ENCODE measurements at regions not wholly inside any gene's neighbourhood (a gene's known extent, or its start where the extent isn't known, plus 50 kb on each side); places are given as distances from the start of the nearest gene placed in this dataset.
A peak's percentile ranks its signal among the peaks of the same experiment; 100 is the strongest.

DNA sequence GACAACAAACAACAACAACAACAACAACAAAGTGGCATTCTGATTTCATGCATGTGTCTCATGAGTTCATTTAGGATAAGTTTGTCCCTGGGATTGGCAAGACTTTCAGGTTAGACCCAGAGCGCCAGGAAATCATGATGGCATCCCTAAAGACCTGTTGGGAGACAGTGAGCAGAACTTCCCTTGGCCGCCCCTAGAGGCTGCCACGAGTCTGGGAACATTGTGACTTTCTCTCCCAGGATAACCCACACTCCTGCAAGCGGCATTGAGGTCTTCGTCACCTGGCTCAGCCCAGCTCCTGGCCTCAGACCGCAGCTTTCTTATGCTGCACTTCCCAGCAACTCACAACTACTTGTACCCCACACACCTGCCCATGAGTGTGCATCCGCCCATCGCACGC is 80.5 kb upstream of the RNF32 start:
- Histone ChIP-seq H3K4me3 (no peak overlapping the region), H3K4me1 (no peaks in the 10 kb centered on the region), H3K4me2 (no peak overlapping the region), H3K9me3 (peaks cover 4% of the 10 kb centered on the region; the same call in 1 of the 3 replicates), H3K27ac (no peak overlapping the region)
- peak; percentile 37 to 38 for DNase-seq (ENCODE audit: low read depth in 1 of 2, low spot score in 1 of 2)
- ChIA-PET POLR2A (no interaction called here), CTCF (no interaction called here)
- TF ChIP-seq, protein P1, sequence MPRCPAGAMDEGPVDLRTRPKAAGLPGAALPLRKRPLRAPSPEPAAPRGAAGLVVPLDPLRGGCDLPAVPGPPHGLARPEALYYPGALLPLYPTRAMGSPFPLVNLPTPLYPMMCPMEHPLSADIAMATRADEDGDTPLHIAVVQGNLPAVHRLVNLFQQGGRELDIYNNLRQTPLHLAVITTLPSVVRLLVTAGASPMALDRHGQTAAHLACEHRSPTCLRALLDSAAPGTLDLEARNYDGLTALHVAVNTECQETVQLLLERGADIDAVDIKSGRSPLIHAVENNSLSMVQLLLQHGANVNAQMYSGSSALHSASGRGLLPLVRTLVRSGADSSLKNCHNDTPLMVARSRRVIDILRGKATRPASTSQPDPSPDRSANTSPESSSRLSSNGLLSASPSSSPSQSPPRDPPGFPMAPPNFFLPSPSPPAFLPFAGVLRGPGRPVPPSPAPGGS (IDR thresholded peaks at IDR 0.05), result no peak
- TF ChIP-seq MAZ (IDR thresholded peaks at IDR 0.05; ENCODE audit: borderline replicate concordance, low read depth, low read length), result no peak
- TF ChIP-seq RAD21 (conservative IDR thresholded peaks at IDR 0.05 in 1 of 2, IDR thresholded peaks at IDR 0.05 in 1 of 2), result peak in 1 of 2 experiments; percentile 23; a peak in 2 of 5 replicates
- TF ChIP-seq HOXB13 (CRISPR knock-in tag; IDR thresholded peaks at IDR 0.05; ENCODE audit: low read depth), result no peak
- TF ChIP-seq, protein P2, sequence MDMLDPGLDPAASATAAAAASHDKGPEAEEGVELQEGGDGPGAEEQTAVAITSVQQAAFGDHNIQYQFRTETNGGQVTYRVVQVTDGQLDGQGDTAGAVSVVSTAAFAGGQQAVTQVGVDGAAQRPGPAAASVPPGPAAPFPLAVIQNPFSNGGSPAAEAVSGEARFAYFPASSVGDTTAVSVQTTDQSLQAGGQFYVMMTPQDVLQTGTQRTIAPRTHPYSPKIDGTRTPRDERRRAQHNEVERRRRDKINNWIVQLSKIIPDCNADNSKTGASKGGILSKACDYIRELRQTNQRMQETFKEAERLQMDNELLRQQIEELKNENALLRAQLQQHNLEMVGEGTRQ (IDR thresholded peaks at IDR 0.05), result no peak
- no peak for TF ChIP-seq ESRRA (IDR thresholded peaks at IDR 0.05; ENCODE audit: borderline replicate concordance, low read length)
- TF ChIP-seq, protein P3, sequence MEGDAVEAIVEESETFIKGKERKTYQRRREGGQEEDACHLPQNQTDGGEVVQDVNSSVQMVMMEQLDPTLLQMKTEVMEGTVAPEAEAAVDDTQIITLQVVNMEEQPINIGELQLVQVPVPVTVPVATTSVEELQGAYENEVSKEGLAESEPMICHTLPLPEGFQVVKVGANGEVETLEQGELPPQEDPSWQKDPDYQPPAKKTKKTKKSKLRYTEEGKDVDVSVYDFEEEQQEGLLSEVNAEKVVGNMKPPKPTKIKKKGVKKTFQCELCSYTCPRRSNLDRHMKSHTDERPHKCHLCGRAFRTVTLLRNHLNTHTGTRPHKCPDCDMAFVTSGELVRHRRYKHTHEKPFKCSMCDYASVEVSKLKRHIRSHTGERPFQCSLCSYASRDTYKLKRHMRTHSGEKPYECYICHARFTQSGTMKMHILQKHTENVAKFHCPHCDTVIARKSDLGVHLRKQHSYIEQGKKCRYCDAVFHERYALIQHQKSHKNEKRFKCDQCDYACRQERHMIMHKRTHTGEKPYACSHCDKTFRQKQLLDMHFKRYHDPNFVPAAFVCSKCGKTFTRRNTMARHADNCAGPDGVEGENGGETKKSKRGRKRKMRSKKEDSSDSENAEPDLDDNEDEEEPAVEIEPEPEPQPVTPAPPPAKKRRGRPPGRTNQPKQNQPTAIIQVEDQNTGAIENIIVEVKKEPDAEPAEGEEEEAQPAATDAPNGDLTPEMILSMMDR (IDR thresholded peaks at IDR 0.05), result 0 out of 3 replicates have a peak, but pooled peaks have one; percentile 7
- no peak for TF ChIP-seq FOXS1 (CRISPR knock-in tag; IDR thresholded peaks at IDR 0.05)
- FAIRE-seq, result no peak
- peak; percentile 84 to 94 for ATAC-seq
- WGBS (ENCODE audit: missing lambda C conversion rate), result 71% methylated on average over 9 of the region's 9 CpGs

DNA sequence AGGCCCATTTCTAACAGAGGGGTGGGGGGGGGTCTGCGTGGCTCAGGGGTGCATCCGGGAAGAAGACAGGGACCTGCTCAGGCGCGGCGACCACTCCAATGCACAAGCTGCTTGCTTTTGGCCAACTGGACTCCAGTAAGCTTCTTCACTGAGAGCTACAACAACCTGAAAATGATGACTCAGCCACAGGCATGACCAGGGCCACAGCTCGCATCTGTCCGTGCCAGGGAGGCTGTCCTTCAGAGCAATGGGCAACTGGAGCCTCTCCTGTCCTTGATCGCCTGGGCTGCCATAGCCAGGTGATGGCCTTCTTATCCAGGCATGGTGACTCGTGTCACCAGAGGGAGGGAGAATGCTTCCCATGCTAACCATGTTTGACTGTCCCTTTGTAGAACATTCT is 81.6 kb upstream of the RNF32 start:
- WGBS (ENCODE audit: missing lambda C conversion rate), result 84% methylated on average over 6 of the region's 9 CpGs

DNA sequence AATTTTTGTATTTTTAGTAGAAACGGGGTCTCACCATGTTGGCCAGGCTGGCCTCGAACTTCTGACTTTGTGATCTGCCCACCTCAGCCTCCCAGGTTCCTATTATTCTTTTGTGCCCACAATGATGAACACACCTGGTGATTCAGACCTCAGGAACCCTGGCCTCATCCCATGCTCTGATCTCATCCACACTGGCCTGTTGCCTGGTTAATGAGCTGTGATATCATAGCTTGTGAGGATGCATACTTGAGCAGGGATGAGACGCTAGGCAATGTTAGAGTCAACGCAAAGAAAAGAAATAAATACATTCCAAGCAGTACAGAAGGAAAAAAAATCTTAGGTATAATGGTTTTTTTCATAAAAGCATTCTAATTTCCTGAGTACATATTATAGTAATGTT is 82.4 kb upstream of the RNF32 start:
- WGBS (ENCODE audit: missing lambda C conversion rate), result 33% methylated on average over 4 of the region's 4 CpGs
- no peak for TF ChIP-seq CHD2 (IDR thresholded peaks at IDR 0.05; ENCODE audit: low read length, partially characterized antibody)
- no peak for TF ChIP-seq BHLHE40 (IDR thresholded peaks at IDR 0.05; ENCODE audit: low read depth, low read length)
- TF ChIP-seq POLR2AphosphoS2 (conservative IDR thresholded peaks at IDR 0.05; ENCODE audit: low read length), result no peak
- no peak for TF ChIP-seq TFCP2L1 (CRISPR knock-in tag; IDR thresholded peaks at IDR 0.05)
- no peak for TF ChIP-seq CEBPB (IDR thresholded peaks at IDR 0.05)
- TF ChIP-seq RNF2 (IDR thresholded peaks at IDR 0.05; ENCODE audit: borderline replicate concordance, low read depth), result no peak
- no peak for TF ChIP-seq FOSB (CRISPR knock-in tag; IDR thresholded peaks at IDR 0.05)
- no peak for TF ChIP-seq HEYL (CRISPR knock-in tag; IDR thresholded peaks at IDR 0.05)
- TF ChIP-seq, protein P3 (IDR thresholded peaks at IDR 0.05), result no peak
- no peak for TF ChIP-seq SREBF2 (IDR thresholded peaks at IDR 0.05)
- TF ChIP-seq HOXB13 (CRISPR knock-in tag; IDR thresholded peaks at IDR 0.05; ENCODE audit: low read depth), result no peak
- TF ChIP-seq PHF8 (IDR thresholded peaks at IDR 0.05; ENCODE audit: borderline replicate concordance, low read depth), result no peak
- no peak for TF ChIP-seq ZNF302 (CRISPR knock-in tag; IDR thresholded peaks at IDR 0.05)
- TF ChIP-seq MAFK (IDR thresholded peaks at IDR 0.05; ENCODE audit: partially characterized antibody), result no peak
- TF ChIP-seq, protein P4, sequence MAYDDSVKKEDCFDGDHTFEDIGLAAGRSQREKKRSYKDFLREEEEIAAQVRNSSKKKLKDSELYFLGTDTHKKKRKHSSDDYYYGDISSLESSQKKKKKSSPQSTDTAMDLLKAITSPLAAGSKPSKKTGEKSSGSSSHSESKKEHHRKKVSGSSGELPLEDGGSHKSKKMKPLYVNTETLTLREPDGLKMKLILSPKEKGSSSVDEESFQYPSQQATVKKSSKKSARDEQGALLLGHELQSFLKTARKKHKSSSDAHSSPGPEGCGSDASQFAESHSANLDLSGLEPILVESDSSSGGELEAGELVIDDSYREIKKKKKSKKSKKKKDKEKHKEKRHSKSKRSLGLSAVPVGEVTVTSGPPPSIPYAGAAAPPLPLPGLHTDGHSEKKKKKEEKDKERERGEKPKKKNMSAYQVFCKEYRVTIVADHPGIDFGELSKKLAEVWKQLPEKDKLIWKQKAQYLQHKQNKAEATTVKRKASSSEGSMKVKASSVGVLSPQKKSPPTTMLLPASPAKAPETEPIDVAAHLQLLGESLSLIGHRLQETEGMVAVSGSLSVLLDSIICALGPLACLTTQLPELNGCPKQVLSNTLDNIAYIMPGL (CRISPR knock-in tag; IDR thresholded peaks at IDR 0.05; ENCODE audit: borderline replicate concordance), result no peak
- no peak for TF ChIP-seq RARB (CRISPR knock-in tag; IDR thresholded peaks at IDR 0.05)
- no peak for TF ChIP-seq ESRRA (IDR thresholded peaks at IDR 0.05; ENCODE audit: borderline replicate concordance, low read length)

More for the DNA sequence above, 81.6 kb upstream of the RNF32 start:
- Histone ChIP-seq H3K27ac (no peak overlapping the region), H3K4me2 (no peak overlapping the region), H3K4me3 (no peak overlapping the region), H3K4me1 (no peaks in the 10 kb centered on the region), H3K9me3 (no peaks in the 10 kb centered on the region)
- TF ChIP-seq, protein P1 (IDR thresholded peaks at IDR 0.05), result no peak
- TF ChIP-seq MAFK (IDR thresholded peaks at IDR 0.05; ENCODE audit: partially characterized antibody), result peak; percentile 51
- ATAC-seq (0 out of 6 replicates have a peak, but pooled peaks of 1 of the 2 experiments have one; percentile 15), FAIRE-seq (no peak), DNase-seq (ENCODE audit: low read depth in 1 of 2, low spot score in 1 of 2) (no peak)
- ChIA-PET POLR2A (no interaction called here), CTCF (no interaction called here)

More for the DNA sequence above, 82.4 kb upstream of the RNF32 start:
- ATAC-seq (peak; percentile 66 to 69; a peak in 4 of 6 replicates), DNase-seq (ENCODE audit: low read depth in 1 of 2, low spot score in 1 of 2) (peak; percentile 14 to 53), FAIRE-seq (no peak)
- POLR2A ChIA-PET, result no interaction called here
- H3K4me2 ChIP-seq, result no peak overlapping the region
- H3K9me3 ChIP-seq, result no peaks in the 10 kb centered on the region
- H3K27ac ChIP-seq, result no peak overlapping the region
- CTCF ChIA-PET, result no interaction called here
- H3K4me3 ChIP-seq, result no peak overlapping the region
- no peaks in the 10 kb centered on the region for H3K4me1 ChIP-seq
